ENCODE measurements at regions not wholly inside any gene's neighbourhood (a gene's known extent, or its start where the extent isn't known, plus 50 kb on each side); places are given as distances from the start of the nearest gene placed in this dataset.

- no peak for ATAC-seq
- TF ChIP-seq ZC3H11A (IDR thresholded peaks at IDR 0.05): no peak
- TF ChIP-seq GATA3 (IDR thresholded peaks at IDR 0.05; ENCODE audit: borderline replicate concordance): no peak
These were observed 146.8 kb downstream of the SOX9 start for GRCh38 chr17:72267601-72268000.

GRCh38 chr17:72268431-72268830, 147.6 kb downstream of the SOX9 start:
- DNase-seq (ENCODE audit: low read depth in 1 of 2, low spot score in 1 of 2): no peak
- H3K4me1 ChIP-seq: peaks cover 6% of the 10 kb centered on the region; the same call in 2 of the 3 replicates
- no peak for TF ChIP-seq RNF2 (IDR thresholded peaks at IDR 0.05; ENCODE audit: borderline replicate concordance, low read depth)
- TF ChIP-seq GATA3 (IDR thresholded peaks at IDR 0.05; ENCODE audit: borderline replicate concordance): no peak
- no peak for TF ChIP-seq BHLHE40 (IDR thresholded peaks at IDR 0.05; ENCODE audit: low read depth, low read length)
- TF ChIP-seq HOXB13 (CRISPR knock-in tag; IDR thresholded peaks at IDR 0.05; ENCODE audit: low read depth): no peak
- no peak for TF ChIP-seq HOXB5 (CRISPR knock-in tag; IDR thresholded peaks at IDR 0.05)
- no peak for TF ChIP-seq SREBF2 (IDR thresholded peaks at IDR 0.05)
- TF ChIP-seq RAD21 (conservative IDR thresholded peaks at IDR 0.05 in 1 of 2, IDR thresholded peaks at IDR 0.05 in 1 of 2): no peak
- no peak for TF ChIP-seq HMGXB4 (CRISPR knock-in tag; IDR thresholded peaks at IDR 0.05; ENCODE audit: borderline replicate concordance)
- no peak for TF ChIP-seq CEBPB (IDR thresholded peaks at IDR 0.05)
- no peaks in the 10 kb centered on the region for H3K9me3 ChIP-seq
- POLR2A ChIA-PET: no interaction called here
- WGBS (ENCODE audit: missing lambda C conversion rate): 60% methylated on average over 6 of the region's 6 CpGs
- H3K27ac ChIP-seq: no peak overlapping the region
- H3K4me3 ChIP-seq: no peak overlapping the region
- ATAC-seq: no peak
- CTCF ChIA-PET: interaction anchor here (0.6 to 1.6 kb wide), 2 partner anchors 25 to 128 kb away, joined by 3 to 4 read pairs; no protein-coding TSS in a partner anchor
- no peak overlapping the region for H3K4me2 ChIP-seq
- no peak for FAIRE-seq

More at GRCh38 chr17:72267601-72268000, 146.8 kb downstream of the SOX9 start:
- FAIRE-seq (no peak), DNase-seq (ENCODE audit: low read depth in 1 of 2, low spot score in 1 of 2) (no peak)
- POLR2A ChIA-PET: no interaction called here
- Histone ChIP-seq H3K4me1 (peaks cover 6% of the 10 kb centered on the region; the same call in 2 of the 3 replicates), H3K4me2 (no peak overlapping the region), H3K4me3 (no peak overlapping the region), H3K27ac (no peak overlapping the region), H3K9me3 (no peaks in the 10 kb centered on the region)
- CTCF ChIA-PET: interaction anchor here (0.6 to 1.6 kb wide), 3 partner anchors 22 to 127 kb away, joined by 3 to 4 read pairs (median 3); no protein-coding TSS in a partner anchor
- WGBS (ENCODE audit: missing lambda C conversion rate): 8% methylated on average over 1 of the region's 1 CpG

GRCh38 chr17:72270273-72270924, 149.6 kb downstream of the SOX9 start:
- H3K4me1 ChIP-seq: peaks cover 6% of the 10 kb centered on the region; the same call in 2 of the 3 replicates
- peak overlapping the region; percentile 9; the same call in 1 of the 3 replicates for H3K4me2 ChIP-seq
- FAIRE-seq: no peak
- H3K9me3 ChIP-seq: no peaks in the 10 kb centered on the region
- no peak overlapping the region for H3K27ac ChIP-seq
- DNase-seq (ENCODE audit: low read depth in 1 of 2, low spot score in 1 of 2): peak in 1 of 2 experiments; percentile 17
- no peak overlapping the region for H3K4me3 ChIP-seq
- CTCF ChIA-PET: interaction anchor here (1.4 kb wide), 1 partner anchor 27 kb away, joined by 3 read pairs; no protein-coding TSS in a partner anchor
- 56% methylated on average over 6 of the region's 6 CpGs for WGBS (ENCODE audit: missing lambda C conversion rate)
- peak in 1 of 2 experiments; percentile 45; a peak in 1 of 6 replicates for ATAC-seq
- POLR2A ChIA-PET: no interaction called here
- TF ChIP-seq MAFK (IDR thresholded peaks at IDR 0.05; ENCODE audit: partially characterized antibody): peak; percentile 17
- peak; percentile 51 for TF ChIP-seq GATA3 (IDR thresholded peaks at IDR 0.05; ENCODE audit: borderline replicate concordance)
- no peak for TF ChIP-seq PBX3 (IDR thresholded peaks at IDR 0.05)

- TF ChIP-seq MAFK (IDR thresholded peaks at IDR 0.05; ENCODE audit: partially characterized antibody): peak; percentile 57
- no peak for TF ChIP-seq HOXB5 (CRISPR knock-in tag; IDR thresholded peaks at IDR 0.05)
- Histone ChIP-seq H3K27ac (no peak overlapping the region), H3K4me1 (peaks cover 6% of the 10 kb centered on the region; the same call in 2 of the 3 replicates), H3K9me3 (no peaks in the 10 kb centered on the region), H3K4me2 (no peak overlapping the region), H3K4me3 (no peak overlapping the region)
- CTCF ChIA-PET: interaction anchor here (0.6 kb wide), 1 partner anchor 15 kb away, joined by 3 read pairs; no protein-coding TSS in a partner anchor
- 93% methylated on average over 1 of the region's 1 CpG for WGBS (ENCODE audit: missing lambda C conversion rate)
- POLR2A ChIA-PET: no interaction called here
- FAIRE-seq (no peak), ATAC-seq (no peak), DNase-seq (ENCODE audit: low read depth in 1 of 2, low spot score in 1 of 2) (no peak)
These were observed 150.8 kb downstream of the SOX9 start for GRCh38 chr17:72271603-72272002.
